ENCODE measurements at regions not wholly inside any gene's neighbourhood (a gene's known extent, or its start where the extent isn't known, plus 50 kb on each side); places are given as distances from the start of the nearest gene placed in this dataset.
"Not testable (repeated sequence)": the region's sequence is repeated elsewhere in the genome, so short reads cannot be mapped to it uniquely, and the experiment has no call there.

- no peak for FAIRE-seq
These were observed 153.9 kb upstream of the GORAB start for GRCh38 chr1:170377896-170378634.

- FAIRE-seq = no peak
These were observed 146.2 kb upstream of the GORAB start for GRCh38 chr1:170385750-170386149.

- no peak for FAIRE-seq
These were observed 143.5 kb upstream of the GORAB start for GRCh38 chr1:170388489-170388888.

GRCh38 chr1:170395149-170395548, 136.8 kb upstream of the GORAB start:
- FAIRE-seq = no peak

- FAIRE-seq = no peak
These were observed 134.9 kb upstream of the GORAB start for GRCh38 chr1:170397061-170397460.

GRCh38 chr1:170402476-170403311, 129.3 kb upstream of the GORAB start:
- peak; percentile 88 for FAIRE-seq

GRCh38 chr1:170407138-170407537, 124.8 kb upstream of the GORAB start:
- FAIRE-seq = no peak

GRCh38 chr1:170407581-170407980, 124.4 kb upstream of the GORAB start:
- FAIRE-seq = no peak

- peak; percentile 95 for FAIRE-seq
These were observed 121.4 kb upstream of the GORAB start for GRCh38 chr1:170410401-170411166.

GRCh38 chr1:170414989-170415709, 116.8 kb upstream of the GORAB start:
- FAIRE-seq = no peak

- peak; percentile 78 for FAIRE-seq
These were observed 116.1 kb upstream of the GORAB start for GRCh38 chr1:170415710-170416372.

- no peak for FAIRE-seq
These were observed 107.6 kb upstream of the GORAB start for GRCh38 chr1:170424346-170424745.

GRCh38 chr1:170426596-170426995, 105.4 kb upstream of the GORAB start:
- FAIRE-seq = no peak

GRCh38 chr1:170427002-170427401, 105.0 kb upstream of the GORAB start:
- FAIRE-seq = not testable (repeated sequence)

- no peak for FAIRE-seq
These were observed 95.0 kb upstream of the GORAB start for GRCh38 chr1:170436928-170437327.

- no peak for FAIRE-seq
These were observed 86.9 kb upstream of the GORAB start for GRCh38 chr1:170445096-170445495.

- no peak for FAIRE-seq
These were observed 83.3 kb upstream of the GORAB start for GRCh38 chr1:170448661-170449158.

GRCh38 chr1:170457325-170458050, 74.5 kb upstream of the GORAB start:
- FAIRE-seq = not testable (repeated sequence)

- FAIRE-seq = no peak
These were observed 72.0 kb upstream of the GORAB start for GRCh38 chr1:170460001-170460400.

- no peak for FAIRE-seq
These were observed 71.4 kb upstream of the GORAB start for GRCh38 chr1:170460414-170461155.
